Fibroblast of upper back skin (primary cell): ENCODE measurements at regions not wholly inside any gene's neighbourhood (a gene's known extent, or its start where the extent isn't known, plus 50 kb on each side); places are given as distances from the start of the nearest gene placed in this dataset.

Experiments
- DNase-seq: peaks from one replicate; pipeline ENCODE4 v3.0.0-alpha.2; 2013

DNA sequence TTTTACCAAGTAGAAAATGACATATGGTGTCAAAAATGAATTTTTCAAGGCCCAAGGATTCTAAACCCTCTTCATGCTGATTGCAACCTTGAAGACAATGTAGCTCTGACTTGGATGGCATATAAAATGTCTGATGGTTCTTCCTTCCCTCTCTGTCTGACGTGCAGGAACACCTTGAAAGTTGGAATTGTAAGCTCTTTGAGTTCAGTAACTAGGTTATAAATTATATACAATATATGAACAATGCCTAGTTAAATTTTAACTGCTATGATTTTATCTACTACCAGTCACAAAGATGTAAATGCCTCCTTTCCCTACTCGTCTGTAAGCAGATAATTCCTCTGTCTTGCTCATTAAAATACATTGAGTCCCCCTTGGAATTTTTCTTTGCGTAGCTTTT lies 89.5 kb upstream of the TMEM17 start:
- no peak for DNase-seq

DNA sequence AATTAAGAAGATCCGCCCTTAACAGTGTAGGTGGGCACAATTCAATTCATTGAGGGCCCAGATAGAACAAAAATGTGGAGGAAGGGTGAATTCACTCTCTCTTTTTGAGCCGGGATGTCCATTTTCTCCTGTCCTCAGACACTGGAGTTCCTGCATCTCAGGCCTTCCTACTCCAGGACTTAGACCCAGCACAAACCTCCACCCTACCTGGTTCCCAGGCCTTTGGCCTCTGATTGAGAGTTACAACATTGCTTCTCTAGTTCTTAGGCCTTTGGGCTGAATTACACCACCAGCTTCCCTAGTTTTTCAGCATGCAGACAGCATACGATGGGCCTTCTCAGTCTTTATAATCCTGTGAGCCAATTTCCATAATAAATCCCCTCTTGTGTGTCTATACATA lies 87.8 kb upstream of the TMEM17 start:
- no peak for DNase-seq

DNA sequence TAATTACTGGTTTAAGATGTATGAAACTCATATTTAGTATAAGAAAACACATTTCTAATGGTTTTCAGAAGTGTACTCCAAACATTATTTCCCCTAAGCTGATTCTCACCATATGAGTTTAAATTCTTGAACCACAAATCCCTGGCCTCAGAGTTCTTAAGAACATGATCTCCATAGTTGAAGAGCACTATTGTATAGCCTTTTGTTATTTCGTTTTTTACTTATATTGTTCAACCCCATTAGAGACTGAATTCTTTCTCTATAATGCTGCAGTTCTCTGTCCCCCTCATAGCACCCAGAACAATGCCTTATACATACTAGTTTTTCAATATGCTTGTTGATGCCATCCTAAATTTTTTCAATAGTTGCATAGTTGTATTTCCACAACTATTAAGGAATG lies 85.5 kb upstream of the TMEM17 start:
- no peak for DNase-seq

DNA sequence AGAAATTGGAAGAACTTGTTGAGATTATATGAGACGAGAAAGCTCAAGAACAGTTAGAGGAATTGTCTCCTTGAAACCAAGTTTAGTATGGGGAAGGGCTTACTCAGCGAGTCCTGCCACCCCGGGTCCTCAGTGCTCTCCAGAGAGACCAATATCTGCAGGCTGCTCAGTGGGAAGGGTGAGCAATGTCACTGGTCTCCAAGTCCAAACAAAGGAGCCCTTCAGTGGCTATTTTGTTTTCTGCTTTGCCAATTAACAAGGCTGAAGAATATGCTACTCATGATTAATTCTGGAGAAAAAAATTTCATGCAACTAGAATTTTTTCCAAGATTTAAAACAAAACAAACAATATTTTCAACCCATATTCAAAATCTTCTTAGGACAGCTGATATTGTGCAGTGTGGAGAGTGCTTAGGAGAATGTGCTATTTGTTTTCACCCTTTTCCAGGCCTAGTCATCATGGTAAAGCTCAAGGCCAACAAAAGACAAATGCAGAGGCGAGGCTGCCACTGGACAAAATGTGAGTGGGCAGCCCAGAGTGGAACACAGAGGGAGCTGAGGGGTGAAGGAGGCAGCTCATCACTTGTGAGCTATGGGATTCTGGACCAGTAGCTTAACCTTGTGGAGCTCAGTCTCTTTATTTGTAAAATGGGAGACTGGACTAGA lies 83.8 kb upstream of the TMEM17 start:
- no peak for DNase-seq

DNA sequence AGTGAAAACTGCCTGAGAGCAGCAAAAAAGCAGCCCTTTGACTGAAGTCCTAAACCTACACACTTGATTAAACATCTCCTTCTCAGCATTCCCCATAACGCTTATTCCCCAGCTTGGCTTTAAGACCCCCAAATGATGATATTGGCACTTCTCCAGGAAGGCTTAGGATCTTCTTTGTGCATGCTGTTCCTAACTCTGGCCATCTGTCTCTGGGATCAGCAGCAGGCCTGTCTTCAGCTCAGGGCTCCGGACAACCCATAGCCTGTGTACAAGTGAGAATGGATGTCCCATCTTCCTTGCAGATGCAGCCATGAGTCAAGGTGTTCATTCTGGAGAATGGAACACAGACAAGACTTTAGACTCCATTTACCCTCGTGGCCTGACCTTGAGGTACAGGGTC lies 81.6 kb upstream of the TMEM17 start:
- no peak for DNase-seq

DNA sequence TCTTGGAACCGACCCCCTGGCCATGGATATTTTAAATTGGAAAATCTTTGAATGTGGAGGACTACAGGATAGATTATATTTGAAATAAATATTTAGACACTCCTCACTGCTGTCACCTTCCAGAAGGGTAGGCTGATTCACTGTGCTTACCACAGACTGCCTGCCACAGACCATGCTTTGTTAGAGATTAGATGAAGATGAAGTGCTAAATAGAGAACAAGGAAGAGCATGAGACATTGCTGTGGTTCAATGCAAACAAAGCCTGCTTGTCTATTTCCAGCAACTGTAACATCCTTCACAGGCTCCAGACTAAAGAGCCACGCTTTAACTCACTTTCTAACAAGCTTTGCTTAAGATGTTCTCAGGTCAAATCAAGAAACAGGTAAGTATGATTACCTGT lies 81.0 kb upstream of the TMEM17 start:
- DNase-seq, result peak; percentile 81

DNA sequence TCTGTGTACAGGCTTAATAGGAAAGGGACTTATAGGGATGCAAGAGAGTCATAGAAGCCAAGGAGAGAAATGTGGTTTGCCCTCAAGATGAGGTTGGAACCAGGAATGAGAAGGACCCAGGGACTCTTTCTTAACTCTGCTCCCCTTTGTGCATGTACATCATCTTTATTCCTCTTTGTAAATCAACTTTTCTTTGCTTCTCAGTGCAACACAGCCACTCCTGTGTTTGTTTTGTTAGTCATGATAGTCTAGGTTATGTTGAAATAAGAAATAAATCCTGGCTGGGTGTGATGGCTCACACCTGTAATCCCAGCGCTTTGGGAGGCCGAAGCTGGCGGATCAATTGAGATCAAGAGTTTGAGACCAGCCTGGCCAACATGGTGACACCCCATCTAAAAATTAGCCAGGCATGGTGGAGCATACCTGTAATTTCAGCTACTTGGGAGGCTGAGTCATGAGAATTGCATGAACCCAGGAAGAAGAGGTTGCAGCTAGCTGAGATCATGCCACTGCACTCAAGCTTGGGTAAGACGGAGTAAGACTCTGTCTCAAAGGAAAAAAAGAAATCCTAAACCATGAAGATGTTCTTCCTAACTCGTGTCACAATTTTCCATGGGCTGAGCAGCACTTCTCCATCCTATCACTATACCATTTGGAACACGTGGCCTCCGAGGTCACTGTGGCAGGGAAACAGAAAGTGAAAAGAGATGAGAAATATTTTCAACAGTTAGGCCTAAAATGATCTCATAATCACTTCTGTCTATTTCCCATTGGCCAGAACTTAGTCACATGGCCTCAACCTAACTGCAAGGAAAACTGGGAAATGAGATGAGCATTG lies 73.0 kb upstream of the TMEM17 start:
- peak; percentile 84 for DNase-seq

DNA sequence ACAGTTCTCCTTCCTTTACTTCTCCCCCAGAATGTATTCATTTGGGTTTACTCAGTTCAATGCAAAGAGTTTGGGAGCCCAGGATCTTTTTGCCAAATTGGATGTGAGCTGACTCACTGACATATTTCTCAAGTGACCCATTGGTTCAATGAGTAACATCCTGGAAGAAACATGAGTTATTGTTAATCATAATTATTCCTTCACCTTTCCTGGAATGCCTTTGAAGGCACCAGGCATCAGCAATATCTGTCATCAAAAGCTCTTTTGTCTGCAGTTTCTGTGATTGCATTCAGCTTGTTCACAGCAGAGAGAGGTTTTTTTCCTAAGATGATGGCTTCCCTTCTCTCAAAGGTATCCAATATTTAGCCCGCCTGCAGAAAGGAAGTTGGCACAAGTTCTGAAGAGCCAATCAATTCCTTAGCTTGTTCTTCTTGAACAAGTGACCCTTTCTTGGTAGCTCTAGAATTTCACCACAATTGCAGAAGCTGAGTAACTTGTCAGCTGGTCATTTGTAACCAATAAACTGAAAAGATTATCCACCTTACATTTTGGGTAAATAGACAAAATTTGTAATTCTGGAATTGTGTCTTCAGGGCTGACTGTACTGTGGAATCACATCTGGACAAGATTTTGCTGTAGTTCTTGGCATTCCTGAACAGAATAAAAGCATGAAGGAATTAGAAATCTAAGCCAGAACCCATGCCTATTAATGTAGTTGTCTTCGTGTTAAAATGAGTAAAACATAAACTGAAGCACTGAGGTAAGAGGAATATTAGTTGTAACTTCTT lies 72.2 kb upstream of the TMEM17 start:
- DNase-seq, result peak; percentile 99

DNA sequence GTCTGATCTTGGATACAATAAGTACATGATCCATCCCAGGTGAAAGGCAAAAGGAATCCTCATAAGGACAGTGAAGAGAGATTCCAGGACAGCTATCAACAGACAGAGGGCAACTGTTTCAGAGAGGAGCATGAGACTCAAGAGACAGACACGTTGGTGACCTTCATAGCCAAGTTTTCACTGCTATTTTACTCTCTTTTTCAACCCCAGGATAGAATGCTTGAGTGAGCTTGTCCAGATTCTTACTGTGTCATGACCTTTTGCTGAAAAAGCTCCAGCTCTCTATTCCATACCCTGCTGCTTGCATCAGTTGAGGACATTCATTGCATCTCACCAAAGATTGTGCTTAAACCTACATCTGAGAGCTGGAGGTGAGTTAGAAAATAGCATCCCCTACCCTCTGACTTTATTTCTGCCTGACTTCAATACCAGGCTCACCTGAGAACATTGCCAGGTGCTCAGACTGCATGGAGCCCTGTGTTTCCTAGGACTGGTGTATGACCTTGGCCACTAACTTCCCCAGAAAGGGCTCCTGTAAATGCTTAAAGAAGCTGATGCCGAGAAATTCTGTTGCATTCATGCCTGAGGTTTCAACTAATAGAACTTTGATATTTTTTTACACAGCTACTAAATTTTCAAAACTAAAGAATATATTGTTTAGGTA lies 70.4 kb upstream of the TMEM17 start:
- no peak for DNase-seq

DNA sequence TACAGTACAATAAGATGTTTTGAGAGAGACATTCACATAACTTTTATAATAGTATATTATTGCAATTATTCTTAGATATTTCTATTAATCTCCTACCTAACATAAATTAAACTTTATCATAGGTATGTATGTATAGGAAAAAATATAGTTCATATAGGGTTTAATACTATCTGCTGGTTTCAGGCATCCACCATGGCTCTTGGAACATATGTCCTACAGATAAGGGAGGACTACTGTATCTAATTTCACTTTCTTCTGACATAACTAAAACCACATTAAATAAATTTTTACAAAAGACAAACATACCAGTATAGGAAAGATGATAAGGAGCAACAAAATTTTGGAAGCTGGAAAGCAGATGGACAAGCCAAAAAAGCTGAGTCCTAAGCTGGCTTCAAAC lies 67.9 kb upstream of the TMEM17 start:
- DNase-seq, result no peak

DNA sequence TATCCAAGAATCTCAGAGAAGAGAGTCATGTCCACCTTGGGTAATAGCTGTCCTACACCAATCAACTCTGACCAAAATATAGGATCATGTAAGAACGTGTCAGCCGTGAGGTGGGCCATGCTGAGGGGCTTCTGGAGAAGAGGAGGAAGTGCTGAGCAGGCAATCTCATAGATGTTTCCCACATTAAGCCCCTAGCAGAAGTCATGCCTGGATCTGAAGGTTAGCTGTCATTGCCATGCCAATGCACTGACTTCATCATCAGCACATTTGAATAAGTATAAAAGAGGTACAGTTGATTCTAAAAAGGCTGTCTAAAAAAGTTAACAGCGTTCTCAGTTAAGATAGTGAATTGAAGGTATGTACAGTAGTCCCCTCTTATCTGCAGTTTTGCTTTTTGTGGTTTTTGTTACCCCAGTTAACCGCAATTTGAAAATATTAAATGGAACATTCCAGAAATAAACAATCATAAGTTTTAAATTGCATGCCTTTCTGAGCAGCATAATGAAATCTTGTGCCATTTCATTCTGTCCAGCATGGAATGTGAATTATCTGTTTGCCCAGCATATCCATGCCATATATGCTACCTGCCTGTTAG lies 67.2 kb upstream of the TMEM17 start:
- peak; percentile 16 for DNase-seq

DNA sequence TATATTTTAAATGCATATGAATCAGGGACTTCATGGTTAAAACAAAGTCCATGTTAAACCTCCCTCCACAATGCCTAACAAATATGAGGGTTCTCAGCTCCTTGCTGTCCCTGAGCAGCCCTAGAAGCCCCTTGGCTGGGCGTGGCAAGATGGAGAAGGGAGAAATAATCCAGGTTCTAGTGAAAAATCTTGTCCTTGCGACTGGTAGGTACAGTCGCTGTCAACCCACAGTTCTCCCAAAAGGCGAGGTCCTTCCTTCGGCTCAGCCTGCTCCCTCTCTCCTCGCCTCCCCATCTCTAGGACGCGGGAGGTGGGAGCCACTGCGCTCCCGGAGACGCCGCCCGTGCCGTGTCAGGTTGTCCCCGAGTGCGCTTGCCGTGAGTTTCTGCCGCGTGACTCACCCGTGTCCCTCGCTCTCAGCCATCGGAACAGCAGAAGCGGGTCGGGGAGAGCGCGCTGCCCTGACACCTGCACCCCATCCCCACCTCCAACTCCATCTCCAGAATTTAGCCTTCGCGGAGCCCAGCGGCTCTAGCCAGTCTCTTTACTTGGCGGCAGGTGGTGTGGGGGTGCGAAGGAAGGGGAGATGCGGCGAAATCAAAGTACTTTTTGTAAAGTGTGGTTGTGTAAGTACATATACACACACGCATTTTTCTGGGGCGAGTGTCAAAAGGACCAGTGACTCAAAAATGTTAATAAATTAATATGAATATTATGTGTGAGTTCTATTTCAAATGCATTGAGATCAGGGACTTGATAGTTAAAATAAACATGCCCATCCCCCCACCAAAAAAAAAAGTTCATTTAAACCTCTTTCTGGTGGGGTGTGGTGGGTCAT lies 65.1 kb upstream of the TMEM17 start:
- DNase-seq, result peak; percentile 4

DNA sequence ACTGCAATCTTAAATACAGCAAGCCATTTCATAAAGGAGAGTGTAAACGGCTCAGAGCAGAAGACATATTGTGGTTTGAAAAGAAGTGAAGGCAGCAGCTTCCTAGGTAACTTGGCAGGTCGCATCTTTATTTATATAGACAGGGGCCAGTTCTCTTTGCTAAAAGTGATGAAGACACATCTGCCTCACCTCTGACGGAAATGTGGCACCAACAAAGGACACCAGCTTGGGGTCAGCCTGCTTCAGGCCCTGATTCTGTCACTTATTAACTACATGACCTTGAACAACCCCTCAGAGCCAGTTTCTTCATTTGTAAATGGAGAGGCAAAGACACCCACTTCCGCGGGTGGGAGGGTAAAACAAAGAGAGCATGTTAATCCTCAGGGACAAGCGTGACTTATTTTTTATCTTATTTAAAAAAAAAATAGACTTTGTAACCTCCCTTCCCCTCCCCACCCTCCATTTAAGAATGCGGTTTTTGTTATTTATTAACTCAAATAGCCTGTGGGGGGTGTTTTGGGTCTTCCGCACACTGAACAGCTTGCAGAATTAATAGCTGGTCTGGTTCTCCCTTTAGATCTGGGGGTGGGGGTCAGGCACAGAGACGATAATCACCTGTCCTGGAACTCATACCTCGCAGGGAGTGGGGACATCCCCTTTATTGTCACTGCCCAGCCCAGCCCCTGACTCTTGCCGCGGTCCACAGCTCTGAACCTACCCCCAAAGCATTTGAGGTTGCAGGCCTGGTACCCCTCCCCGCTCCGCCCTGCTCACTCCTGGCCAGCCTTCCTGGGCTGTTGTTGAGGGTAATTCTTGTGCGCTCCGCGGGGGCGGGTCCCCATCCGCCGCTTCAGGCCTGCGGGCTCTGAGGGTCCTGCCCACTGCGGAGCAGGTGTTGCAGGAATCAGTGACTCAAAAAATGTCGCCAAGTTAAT lies 64.2 kb upstream of the TMEM17 start:
- no peak for DNase-seq

DNA sequence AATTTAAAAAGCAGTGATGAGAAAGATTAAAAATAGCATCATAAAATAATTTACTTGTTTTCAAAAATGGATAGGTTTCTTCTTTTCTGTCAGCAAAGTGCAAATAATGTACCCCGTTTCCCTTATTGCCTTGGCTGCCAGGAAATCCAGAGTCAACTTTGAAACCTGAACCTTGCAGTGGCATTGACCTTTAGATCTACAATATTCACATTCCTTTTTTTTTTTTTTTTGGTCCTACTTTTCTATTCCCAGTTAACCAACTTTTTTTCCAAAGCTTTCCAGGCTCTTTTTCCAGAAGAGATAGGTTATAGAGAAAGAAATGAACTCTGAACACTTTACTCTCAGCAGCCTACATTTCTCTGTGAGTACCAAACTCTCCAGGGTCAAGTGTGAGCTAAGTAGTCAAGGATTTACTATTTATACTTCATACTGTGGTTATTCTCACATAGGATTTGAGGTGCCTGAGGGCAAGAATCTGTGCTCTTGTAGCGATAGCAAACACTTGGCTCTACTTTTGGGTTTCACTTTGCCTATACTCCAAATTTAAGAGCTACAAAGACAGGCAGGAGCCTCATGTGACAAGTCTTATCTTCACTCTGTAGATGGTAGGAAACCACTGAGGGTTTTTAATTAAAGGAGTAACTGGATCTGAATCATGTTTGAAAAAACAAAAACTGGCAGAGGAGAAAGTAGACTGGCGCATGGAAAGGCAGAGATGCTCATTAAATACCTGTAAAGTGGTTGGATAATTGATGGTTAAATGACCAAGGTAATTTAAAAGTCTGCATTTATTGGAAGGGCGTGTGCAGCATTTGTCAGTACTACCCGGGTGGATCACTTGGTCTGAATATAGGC lies 63.2 kb upstream of the TMEM17 start:
- no peak for DNase-seq

DNA sequence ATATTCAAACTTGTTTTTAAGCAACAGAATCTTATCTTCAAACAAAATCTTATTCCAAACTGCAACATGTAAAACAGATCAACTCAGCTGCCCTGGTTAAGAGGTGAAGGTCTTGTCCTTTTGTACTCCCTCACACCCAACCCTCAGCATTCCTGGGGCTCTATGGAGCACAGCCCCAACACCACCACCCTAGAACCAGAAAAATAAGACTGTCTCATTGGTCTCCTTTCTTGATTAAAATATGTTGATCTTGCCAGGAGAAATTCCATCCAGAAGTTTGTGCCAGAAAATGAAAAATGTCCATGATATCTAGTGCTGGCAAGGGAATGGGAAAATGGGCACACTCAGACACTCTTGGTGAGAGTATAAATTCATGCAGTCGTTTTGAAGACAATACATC lies 62.1 kb upstream of the TMEM17 start:
- DNase-seq, result no peak

DNA sequence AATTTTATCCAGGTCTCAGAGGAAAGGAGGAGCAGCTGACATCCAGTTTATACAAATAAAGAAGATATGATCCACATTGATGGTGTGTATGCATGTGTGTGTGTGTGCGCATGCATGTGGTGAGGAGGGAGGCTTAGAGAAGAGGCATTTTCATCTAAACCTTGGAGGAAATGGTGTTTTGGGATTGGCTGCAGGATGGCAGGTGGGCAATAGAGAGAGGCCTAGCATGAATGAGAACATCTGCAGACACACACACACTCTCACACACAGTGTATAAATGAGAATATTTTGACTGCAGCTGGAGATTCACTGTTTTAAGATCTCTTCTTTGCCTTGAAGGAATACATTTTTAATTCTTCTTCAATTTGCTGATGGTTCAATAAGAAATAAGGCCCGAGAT lies 61.7 kb upstream of the TMEM17 start:
- no peak for DNase-seq

DNA sequence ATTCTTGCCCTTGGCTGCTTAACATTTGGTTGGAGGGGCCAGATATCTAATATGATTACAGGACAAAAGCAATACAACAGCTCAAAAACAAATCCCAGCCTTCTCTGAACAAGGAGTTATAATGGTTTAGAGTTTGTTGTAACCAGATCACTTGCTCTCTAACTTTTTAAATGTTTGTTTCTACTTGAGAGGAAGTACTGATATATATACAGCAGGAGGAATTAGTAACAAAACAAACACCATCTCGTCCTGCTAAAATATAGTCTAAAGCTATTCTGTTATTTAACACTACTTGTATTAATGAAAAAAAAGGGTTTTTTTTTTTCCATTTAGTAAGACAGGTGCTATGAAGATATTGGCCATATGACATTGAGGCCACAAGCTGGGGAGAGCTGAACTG lies 60.9 kb upstream of the TMEM17 start:
- DNase-seq, result no peak

DNA sequence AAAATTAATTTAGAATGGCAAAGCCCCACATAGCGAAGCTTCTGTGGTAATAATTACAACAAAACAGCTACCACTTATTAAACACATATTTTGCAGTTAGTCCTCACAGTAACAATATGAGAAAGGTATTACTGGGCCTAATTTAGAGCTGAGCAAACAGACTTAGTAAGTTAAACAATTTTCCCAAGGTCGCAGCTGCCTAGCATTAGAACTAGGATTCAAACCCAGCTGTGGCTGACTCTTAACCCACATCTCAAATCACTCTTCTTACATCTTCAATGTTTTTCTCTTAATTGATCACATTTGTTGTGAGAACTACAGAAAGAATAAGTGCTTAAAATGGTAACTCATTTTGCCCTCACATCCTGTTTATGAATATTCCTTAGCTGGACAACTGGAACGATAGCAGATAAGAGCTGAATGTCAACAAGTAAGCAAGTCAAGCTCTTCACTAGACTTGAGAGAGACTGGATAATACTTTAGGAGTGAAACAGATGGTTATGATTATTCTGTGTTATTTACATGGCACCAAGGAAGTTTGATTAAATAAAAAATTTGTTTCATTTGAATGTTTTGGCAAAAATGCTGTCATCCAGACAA lies 59.4 kb upstream of the TMEM17 start:
- no peak for DNase-seq
